WTC11 (cell line): ENCODE measurements at regions not wholly inside any gene's neighbourhood (a gene's known extent, or its start where the extent isn't known, plus 50 kb on each side); places are given as distances from the start of the nearest gene placed in this dataset.

Experiments used
- ATAC-seq: fragments of 200-7000 bp; cut with Tn5 transposase; 2 replicates; pipeline ENCODE4 v1.10.0; 2021; ENCODE audit warnings: mild to moderate bottlenecking, moderate library complexity
- CTCF ChIA-PET: fragments of 300-600 bp; sonication (Branson Sonifier 250); formaldehyde crosslinking; loops from one replicate; lab custom pipeline; 2021; ENCODE audit warnings: antibody characterized with exemption; lab: Charles Lee
- POLR2A ChIA-PET: fragments of 350-600 bp; sonication (Branson Sonifier 250); formaldehyde crosslinking; loops from one replicate; lab custom pipeline; 2021; ENCODE audit warnings: antibody characterized with exemption; lab: Charles Lee
- DNase-seq: peaks from one replicate; pipeline ENCODE4 v3.0.0; 2021; ENCODE audit warnings: low spot score
- H3K27ac Mint-ChIP-seq: 2 replicates; pipeline ENCODE4 v1.8.0; 2021; ENCODE audit warnings: mixed read lengths
- H3K27me3 Mint-ChIP-seq: 2 replicates; pipeline ENCODE4 v1.8.0; 2021; ENCODE audit warnings: low read depth, mild to moderate bottlenecking, moderate library complexity, mixed read lengths
- H3K36me3 Mint-ChIP-seq: 2 replicates; pipeline ENCODE4 v1.8.0; 2021; ENCODE audit warnings: mixed read lengths
- H3K4me1 Mint-ChIP-seq: 2 replicates; pipeline ENCODE4 v1.8.0; 2022; ENCODE audit warnings: mixed read lengths
- H3K4me3 Mint-ChIP-seq: 2 replicates; pipeline ENCODE4 v1.8.0; 2021; ENCODE audit warnings: mild to moderate bottlenecking, moderate library complexity, mixed read lengths
- H3K9me3 Mint-ChIP-seq: 2 replicates; pipeline ENCODE4 v1.8.0; 2021; ENCODE audit warnings: mixed read lengths
- AR ChIP-seq: fragments of 250-450 bp; sonication (Bioruptor Pico); IDR thresholded peaks from 2 replicates; pipeline ENCODE4 v1.9.0; 2021; ENCODE audit warnings: mild to moderate bottlenecking
- ATF1 ChIP-seq: sonication (generic); formaldehyde crosslinking; IDR thresholded peaks from 2 replicates; pipeline ENCODE4 v1.8.1; 2023; ENCODE audit warnings: mild to moderate bottlenecking, moderate library complexity, missing genetic modification reagents
- ATF6 ChIP-seq: sonication (generic); formaldehyde crosslinking; IDR thresholded peaks from 2 replicates; pipeline ENCODE4 v1.8.1; 2023; ENCODE audit warnings: mild to moderate bottlenecking, missing genetic modification reagents
- CREM ChIP-seq: sonication (generic); formaldehyde crosslinking; IDR thresholded peaks from 2 replicates; pipeline ENCODE4 v1.8.1; 2022; ENCODE audit warnings: mild to moderate bottlenecking, missing genetic modification reagents, moderate library complexity
- E2F5 ChIP-seq: sonication (generic); formaldehyde crosslinking; IDR thresholded peaks from 2 replicates; pipeline ENCODE4 v1.8.1; 2022; ENCODE audit warnings: mild to moderate bottlenecking, moderate library complexity, missing genetic modification reagents
- ELF4 ChIP-seq: sonication (generic); formaldehyde crosslinking; IDR thresholded peaks from 2 replicates; pipeline ENCODE4 v1.8.1; 2022; ENCODE audit warnings: low read depth, mild to moderate bottlenecking, moderate library complexity, missing genetic modification reagents
- FOXK1 ChIP-seq: sonication (generic); formaldehyde crosslinking; IDR thresholded peaks from 2 replicates; pipeline ENCODE4 v1.8.0; 2022; ENCODE audit warnings: mild to moderate bottlenecking, moderate library complexity, missing genetic modification reagents
- GABPB1 ChIP-seq: sonication (generic); formaldehyde crosslinking; IDR thresholded peaks from 2 replicates; pipeline ENCODE4 v1.8.1; 2023; ENCODE audit warnings: mild to moderate bottlenecking, missing genetic modification reagents
- GTF2I ChIP-seq: fragments of 250-450 bp; sonication (Bioruptor Pico); conservative IDR thresholded peaks from 2 replicates; pipeline ENCODE4 v1.4.0; 2021; ENCODE audit warnings: mild to moderate bottlenecking
- IRF2 ChIP-seq: sonication (generic); formaldehyde crosslinking; IDR thresholded peaks from 2 replicates; pipeline ENCODE4 v1.8.0; 2022; ENCODE audit warnings: low read depth, missing genetic modification reagents, borderline replicate concordance
- KAT7 ChIP-seq: sonication (generic); formaldehyde crosslinking; IDR thresholded peaks from 2 replicates; pipeline ENCODE4 v1.8.1; 2023; ENCODE audit warnings: missing genetic modification reagents, mild to moderate bottlenecking, borderline replicate concordance
- MAX ChIP-seq: sonication (generic); formaldehyde crosslinking; IDR thresholded peaks from 2 replicates; pipeline ENCODE4 v1.8.0; 2022; ENCODE audit warnings: mild to moderate bottlenecking, missing genetic modification reagents
- MYBL2 ChIP-seq: sonication (generic); formaldehyde crosslinking; IDR thresholded peaks from 2 replicates; pipeline ENCODE4 v1.8.1; 2023; ENCODE audit warnings: mild to moderate bottlenecking, moderate library complexity, missing genetic modification reagents
- NR2C2 ChIP-seq: sonication (generic); formaldehyde crosslinking; IDR thresholded peaks from 2 replicates; pipeline ENCODE4 v1.8.0; 2022; ENCODE audit warnings: mild to moderate bottlenecking, missing genetic modification reagents
- NR3C1 ChIP-seq: sonication (generic); formaldehyde crosslinking; conservative IDR thresholded peaks from 2 replicates; pipeline ENCODE4 v1.8.1; 2023; ENCODE audit warnings: low read depth, mild to moderate bottlenecking, missing genetic modification reagents
- OVOL2 ChIP-seq: fragments of 250-450 bp; sonication (Bioruptor Pico); IDR thresholded peaks from 2 replicates; pipeline ENCODE4 v1.9.0; 2021; ENCODE audit warnings: mild to moderate bottlenecking, borderline replicate concordance
- PRRX2 ChIP-seq: fragments of 250-450 bp; sonication (Bioruptor Pico); IDR thresholded peaks from 2 replicates; pipeline ENCODE4 v1.8.0; 2021; ENCODE audit warnings: mild to moderate bottlenecking
- RELA ChIP-seq: sonication (generic); formaldehyde crosslinking; IDR thresholded peaks from 2 replicates; pipeline ENCODE4 v1.8.1; 2022; ENCODE audit warnings: missing genetic modification reagents, mild to moderate bottlenecking, borderline replicate concordance
- RORB ChIP-seq: fragments of 250-450 bp; sonication (Bioruptor Pico); IDR thresholded peaks from 2 replicates; pipeline ENCODE4 v1.9.0; 2021; ENCODE audit warnings: mild to moderate bottlenecking
- SMAD4 ChIP-seq: sonication (generic); formaldehyde crosslinking; IDR thresholded peaks from 2 replicates; pipeline ENCODE4 v1.8.0; 2022; ENCODE audit warnings: mild to moderate bottlenecking, missing genetic modification reagents
- SP1 ChIP-seq: sonication (generic); formaldehyde crosslinking; conservative IDR thresholded peaks from 2 replicates; pipeline ENCODE4 v1.8.1; 2022; ENCODE audit warnings: missing genetic modification reagents
- USF1 ChIP-seq: sonication (generic); formaldehyde crosslinking; IDR thresholded peaks from 2 replicates; pipeline ENCODE4 v1.8.0; 2022; ENCODE audit warnings: mild to moderate bottlenecking, missing genetic modification reagents
- USF2 ChIP-seq: sonication (generic); formaldehyde crosslinking; IDR thresholded peaks from 2 replicates; pipeline ENCODE4 v1.8.1; 2023; ENCODE audit warnings: mild to moderate bottlenecking, missing genetic modification reagents, moderate library complexity
- ZBTB21 ChIP-seq: sonication (generic); formaldehyde crosslinking; IDR thresholded peaks from 2 replicates; pipeline ENCODE4 v1.8.1; 2023; ENCODE audit warnings: mild to moderate bottlenecking, missing genetic modification reagents, borderline replicate concordance
- ZNF219 ChIP-seq: sonication (generic); formaldehyde crosslinking; IDR thresholded peaks from 2 replicates; pipeline ENCODE4 v1.8.0; 2023; ENCODE audit warnings: missing genetic modification reagents, mild to moderate bottlenecking, borderline replicate concordance
- ZNF423 ChIP-seq: fragments of 250-450 bp; sonication (Bioruptor Pico); IDR thresholded peaks from 2 replicates; pipeline ENCODE4 v2.1.2; 2022; ENCODE audit warnings: mild to moderate bottlenecking, moderate library complexity

- Mint-ChIP-seq H3K4me1 (peaks cover 5% of the 10 kb centered on the region), H3K27ac (no peak overlapping the region), H3K36me3 (no peaks in the 10 kb centered on the region), H3K9me3 (no peaks in the 10 kb centered on the region), H3K27me3 (no peaks in the 10 kb centered on the region; the same call in 1 of the 2 replicates), H3K4me3 (no peak overlapping the region)
- ATAC-seq = no peak
- no peak for DNase-seq
- TF ChIP-seq ZNF423 (CRISPR knock-in tag) (no peak), PRRX2 (no peak), RORB (CRISPR knock-in tag) (no peak), FOXK1 (CRISPR knock-in tag) (no peak), NR2C2 (CRISPR knock-in tag) (no peak), MAX (no peak), ATF1 (CRISPR knock-in tag) (no peak), E2F5 (CRISPR knock-in tag) (no peak), USF2 (CRISPR knock-in tag) (no peak), NR3C1 (CRISPR knock-in tag) (no peak), GTF2I (CRISPR knock-in tag) (no peak), USF1 (CRISPR knock-in tag) (no peak), OVOL2 (CRISPR knock-in tag) (no peak), CREM (CRISPR knock-in tag) (no peak), AR (CRISPR knock-in tag) (no peak)
- ChIA-PET CTCF (no interaction called here), POLR2A (no interaction called here)
Observed at GRCh38 chr5:2660315-2660714, 91.2 kb downstream of the IRX2 start.

GRCh38 chr5:2658881-2659470 lies 92.5 kb downstream of the IRX2 start:
- ChIA-PET CTCF (no interaction called here), POLR2A (no interaction called here)
- Mint-ChIP-seq H3K9me3 (no peaks in the 10 kb centered on the region), H3K27me3 (no peaks in the 10 kb centered on the region; the same call in 1 of the 2 replicates), H3K4me3 (no peak overlapping the region), H3K4me1 (peaks cover 5% of the 10 kb centered on the region), H3K36me3 (no peaks in the 10 kb centered on the region), H3K27ac (no peak overlapping the region)
- no peak for DNase-seq
- no peak for ATAC-seq
- TF ChIP-seq RELA (CRISPR knock-in tag) = no peak
- TF ChIP-seq ELF4 = no peak
- TF ChIP-seq PRRX2 = no peak
- TF ChIP-seq ZBTB21 (CRISPR knock-in tag) = no peak
- no peak for TF ChIP-seq ATF1 (CRISPR knock-in tag)
- no peak for TF ChIP-seq SP1 (CRISPR knock-in tag)
- no peak for TF ChIP-seq USF2 (CRISPR knock-in tag)
- no peak for TF ChIP-seq IRF2 (CRISPR knock-in tag)
- no peak for TF ChIP-seq ATF6 (CRISPR knock-in tag)
- TF ChIP-seq GTF2I (CRISPR knock-in tag) = no peak
- no peak for TF ChIP-seq OVOL2 (CRISPR knock-in tag)
- no peak for TF ChIP-seq SMAD4
- TF ChIP-seq MYBL2 (CRISPR knock-in tag) = no peak
- TF ChIP-seq GABPB1 (CRISPR knock-in tag) = no peak
- no peak for TF ChIP-seq ZNF219 (CRISPR knock-in tag)
- no peak for TF ChIP-seq KAT7
